ENCODE measurements at regions not wholly inside any gene's neighbourhood (a gene's known extent, or its start where the extent isn't known, plus 50 kb on each side); places are given as distances from the start of the nearest gene placed in this dataset.

GRCh38 chr1:172827841-172828240, 168.9 kb downstream of the FASLG start:
- DNase-seq (ENCODE audit: low read depth in 1 of 2, low spot score in 2 of 2) (no peak), FAIRE-seq (no peak)
- no peak overlapping the region for H2BK20ac ChIP-seq (ENCODE audit: low read length)
- no peak overlapping the region for H3K4ac ChIP-seq (replicated peaks; ENCODE audit: insufficient read length, low read depth, low read length)
- no peak overlapping the region for H3K4me2 ChIP-seq (ENCODE audit: insufficient read depth in 1 of 2, low read depth in 2 of 2, low read length in 2 of 2)
- no peak overlapping the region for H2BK5ac ChIP-seq (ENCODE audit: low read depth, low read length)
- no peak overlapping the region for H3K14ac ChIP-seq (ENCODE audit: insufficient read length)
- no peaks in the 10 kb centered on the region; the same call in 1 of the 2 replicates for H3K23me2 ChIP-seq (ENCODE audit: low read depth, low read length)
- no peak overlapping the region for H3K18ac ChIP-seq (ENCODE audit: extremely low read depth, low read length)
- H3K79me1 ChIP-seq (ENCODE audit: low read depth, low read length), result no peaks in the 10 kb centered on the region
- H3K4me3 ChIP-seq (ENCODE audit: extremely low read depth in 1 of 4, insufficient read depth in 2 of 4, low read depth in 3 of 4, low read length in 4 of 4), result no peak overlapping the region
- H3K27ac ChIP-seq (ENCODE audit: low read depth, low read length), result no peak overlapping the region
- H4K20me1 ChIP-seq (replicated peaks in 1 of 2; ENCODE audit: control insufficient read depth in 1 of 2, insufficient read depth in 2 of 2, low read length in 2 of 2), result no peaks in the 10 kb centered on the region
- H3K4me1 ChIP-seq (replicated peaks in 1 of 4; ENCODE audit: control insufficient read depth in 3 of 4, insufficient read depth in 4 of 4, low read length in 3 of 4), result peaks cover 0 to 2% (median 0%) of the 10 kb centered on the region in 4 experiments; a peak in 1 of 7 replicates
- H2BK12ac ChIP-seq (ENCODE audit: low read depth, low read length), result no peak overlapping the region
- H2BK120ac ChIP-seq (replicated peaks; ENCODE audit: low read depth, low read length), result no peak overlapping the region
- WGBS, 2 experiments (ENCODE audit: extremely low coverage in 1 of 2, insufficient coverage in 1 of 2, insufficient read length in 1 of 2, insufficient replicate concordance in 2 of 2, low coverage in 1 of 2, low lambda C conversion rate in 2 of 2, missing lambda C conversion rate in 1 of 2), result 87% methylated on average over 2 of the region's 2 CpGs; no CpG with 5 or more reads in 1 of the 2 experiments
- no peaks in the 10 kb centered on the region for H3K27me3 ChIP-seq (replicated peaks in 1 of 4; ENCODE audit: control insufficient read depth in 3 of 4, extremely low read depth in 1 of 4, insufficient read depth in 3 of 4, low read length in 3 of 4)
- no peaks in the 10 kb centered on the region for H3K36me3 ChIP-seq (ENCODE audit: control insufficient read depth in 2 of 4, insufficient read depth in 4 of 4, low read length in 3 of 4)
- no peak overlapping the region for H2BK15ac ChIP-seq (ENCODE audit: low read length)
- H3K79me2 ChIP-seq (ENCODE audit: control insufficient read depth in 1 of 2, insufficient read depth in 2 of 2, low read length in 2 of 2), result no peaks in the 10 kb centered on the region
- H4K5ac ChIP-seq (ENCODE audit: insufficient read length, low read depth, low read length), result no peak overlapping the region
- ChIA-PET POLR2A (ENCODE audit: partially characterized antibody) (no interaction called here), CTCF (ENCODE audit: partially characterized antibody) (interaction anchor here (0.6 to 11.1 kb wide), 8 partner anchors 12 to 633 kb away, joined by 3 to 150 read pairs (median 3); partner anchors contain the start of gene TNFSF4)
- no peak overlapping the region for H4K8ac ChIP-seq (ENCODE audit: extremely low read depth, insufficient read depth, low read length)
- H4K91ac ChIP-seq (replicated peaks; ENCODE audit: insufficient read length, low read length), result no peak overlapping the region
- no peak overlapping the region for H3K9ac ChIP-seq (replicated peaks in 1 of 4; ENCODE audit: extremely low read depth in 1 of 4, low read depth in 3 of 4, low read length in 3 of 4)
- no peaks in the 10 kb centered on the region for H3K9me3 ChIP-seq (ENCODE audit: insufficient read depth in 2 of 2, low read depth in 1 of 2, low read length in 1 of 2)
- H3K56ac ChIP-seq (replicated peaks; ENCODE audit: insufficient read length, low read depth, low read length), result no peak overlapping the region
- H2AK5ac ChIP-seq (ENCODE audit: low read depth, low read length), result no peak overlapping the region
- H3K23ac ChIP-seq (ENCODE audit: insufficient read length), result no peak overlapping the region
- H2AFZ ChIP-seq (ENCODE audit: low read length), result no peak overlapping the region
- TF ChIP-seq GABPA (IDR thresholded peaks at IDR 0.05; ENCODE audit: borderline replicate concordance, insufficient read depth, low read length), result no peak
- TF ChIP-seq CBX5 (IDR thresholded peaks at IDR 0.05; ENCODE audit: low read depth, low read length), result no peak
- TF ChIP-seq HDAC6 (IDR thresholded peaks at IDR 0.05; ENCODE audit: low read depth, low read length), result no peak
- TF ChIP-seq SP1 (IDR thresholded peaks at IDR 0.05; ENCODE audit: low read depth, low read length), result no peak
- TF ChIP-seq KDM5A (IDR thresholded peaks at IDR 0.05; ENCODE audit: low read length), result no peak
- no peak for TF ChIP-seq GTF2F1 (IDR thresholded peaks at IDR 0.05; ENCODE audit: borderline replicate concordance, low read depth, low read length)
- no peak for TF ChIP-seq SIN3A (conservative IDR thresholded peaks at IDR 0.05 in 1 of 2, IDR thresholded peaks at IDR 0.05 in 1 of 2; ENCODE audit: low read depth in 1 of 2, low read length in 2 of 2)
- TF ChIP-seq RBBP5 (IDR thresholded peaks at IDR 0.05; ENCODE audit: borderline replicate concordance, low read depth, low read length), result no peak
- no peak for TF ChIP-seq TAF1 (IDR thresholded peaks at IDR 0.05; ENCODE audit: low read depth, low read length)
- TF ChIP-seq BACH1 (IDR thresholded peaks at IDR 0.05; ENCODE audit: low read length), result no peak
- no peak for TF ChIP-seq SRF (IDR thresholded peaks at IDR 0.05; ENCODE audit: low read depth, low read length)

All from H1 (cell line).